Peyer's patch (tissue), 4 donors: ENCODE measurements at regions not wholly inside any gene's neighbourhood (a gene's known extent, or its start where the extent isn't known, plus 50 kb on each side); places are given as distances from the start of the nearest gene placed in this dataset.

ENCODE experiments used
- DNase-seq, 3 donors: peaks; one replicate each; pipeline ENCODE4 v3.0.0-alpha.2; 2017 to 2019
- H3K27ac ChIP-seq, 4 donors: fragments of 200-600 bp; sonication (generic); one replicate each; pipeline ENCODE4 v1.5.1; 2016 to 2019
- H3K27me3 ChIP-seq, 2 donors: fragments of 200-600 bp; sonication (generic); one replicate each; pipeline ENCODE4 v1.5.1; 2019
- H3K36me3 ChIP-seq, 3 donors: fragments of 200-600 bp; sonication (generic); one replicate each; pipeline ENCODE4 v1.5.1; 2016 to 2019
- H3K4me1 ChIP-seq, 4 donors: fragments of 200-600 bp; sonication (generic); one replicate each; pipeline ENCODE4 v1.5.1; 2016 to 2019
- H3K4me3 ChIP-seq, 4 donors: fragments of 200-600 bp; sonication (generic); 1 replicate in 3 of 4; 2 replicates in 1 of 4; pipeline ENCODE4 v1.5.1; 2016 to 2019; ENCODE audit warnings: mild to moderate bottlenecking in 1 of 4
- H3K9me3 ChIP-seq, 4 donors: fragments of 200-600 bp; sonication (generic); one replicate each; pipeline ENCODE4 v1.5.1; 2016 to 2019; ENCODE audit warnings: mild to moderate bottlenecking in 1 of 4
- CTCF ChIP-seq, 6 experiments: fragments of 450-650 bp in 4 of 6; fragments of 200-600 bp in 2 of 6; sonication (generic) in 1 of 6; IDR thresholded peaks; one replicate each; pipeline ENCODE4 v1.5.1; 2017 to 2019; ENCODE audit warnings: antibody characterized with exemption in 6 of 6, mild to moderate bottlenecking in 3 of 6, moderate library complexity in 1 of 6
- POLR2A ChIP-seq, 2 donors: fragments of 450-650 bp; IDR thresholded peaks; one replicate each; pipeline ENCODE4 v1.5.1; 2017; ENCODE audit warnings: antibody characterized with exemption in 2 of 2, mild to moderate bottlenecking in 2 of 2, moderate library complexity in 2 of 2

- no peak for DNase-seq
- no peaks in the 10 kb centered on the region for H3K4me1 ChIP-seq
- TF ChIP-seq POLR2A (IDR thresholded peaks at IDR 0.05) (no peak), CTCF (IDR thresholded peaks at IDR 0.05) (no peak)
- H3K27me3 ChIP-seq: no peaks in the 10 kb centered on the region
- no peaks in the 10 kb centered on the region for H3K36me3 ChIP-seq
- H3K27ac ChIP-seq: no peak overlapping the region
- H3K9me3 ChIP-seq: no peaks in the 10 kb centered on the region
- no peak overlapping the region for H3K4me3 ChIP-seq
These were observed 56.0 kb upstream of the LRPPRC start for GRCh38 chr2:44051593-44052347.

- H3K4me3 ChIP-seq: no peak overlapping the region
These were observed 56.8 kb upstream of the LRPPRC start for GRCh38 chr2:44052584-44052983.

GRCh38 chr2:44053052-44053451, 57.3 kb upstream of the LRPPRC start:
- Histone ChIP-seq H3K4me3 (no peak overlapping the region), H3K27ac (no peak overlapping the region), H3K27me3 (no peaks in the 10 kb centered on the region), H3K36me3 (no peaks in the 10 kb centered on the region), H3K4me1 (no peaks in the 10 kb centered on the region), H3K9me3 (no peaks in the 10 kb centered on the region)
- DNase-seq: no peak
- TF ChIP-seq POLR2A (IDR thresholded peaks at IDR 0.05) (no peak), CTCF (IDR thresholded peaks at IDR 0.05) (no peak)

More at GRCh38 chr2:44052584-44052983, 56.8 kb upstream of the LRPPRC start:
- Histone ChIP-seq H3K27me3 (no peaks in the 10 kb centered on the region), H3K4me1 (no peaks in the 10 kb centered on the region), H3K27ac (no peak overlapping the region), H3K36me3 (no peaks in the 10 kb centered on the region), H3K9me3 (no peaks in the 10 kb centered on the region)
- DNase-seq: no peak
- TF ChIP-seq CTCF (IDR thresholded peaks at IDR 0.05) (no peak), POLR2A (IDR thresholded peaks at IDR 0.05) (no peak)

- DNase-seq: no peak
- H3K4me1 ChIP-seq: no peaks in the 10 kb centered on the region
- H3K27ac ChIP-seq: no peak overlapping the region
- TF ChIP-seq POLR2A (IDR thresholded peaks at IDR 0.05) (no peak), CTCF (IDR thresholded peaks at IDR 0.05) (no peak)
- no peak overlapping the region for H3K4me3 ChIP-seq
- no peaks in the 10 kb centered on the region for H3K27me3 ChIP-seq
- H3K36me3 ChIP-seq: no peaks in the 10 kb centered on the region
- no peaks in the 10 kb centered on the region for H3K9me3 ChIP-seq
These were observed 57.7 kb upstream of the LRPPRC start for GRCh38 chr2:44053456-44053855.

- no peaks in the 10 kb centered on the region for H3K36me3 ChIP-seq
- DNase-seq: no peak
- no peaks in the 10 kb centered on the region for H3K27me3 ChIP-seq
- TF ChIP-seq CTCF (IDR thresholded peaks at IDR 0.05) (no peak), POLR2A (IDR thresholded peaks at IDR 0.05) (no peak)
- H3K4me3 ChIP-seq: no peak overlapping the region
- H3K27ac ChIP-seq: no peak overlapping the region
- no peaks in the 10 kb centered on the region for H3K9me3 ChIP-seq
- no peaks in the 10 kb centered on the region for H3K4me1 ChIP-seq
These were observed 59.4 kb upstream of the LRPPRC start for GRCh38 chr2:44055229-44055628.
